Pancreas (tissue), 10 donors: ENCODE measurements at regions not wholly inside any gene's neighbourhood (a gene's known extent, or its start where the extent isn't known, plus 50 kb on each side); places are given as distances from the start of the nearest gene placed in this dataset.

Experiments used
- ATAC-seq, 4 donors: fragments of 200-7000 bp; cut with Tn5 transposase; one replicate each; pipeline versions ENCODE4 v1.8.0 to v1.9.1; 2020; ENCODE audit warnings: mild to moderate bottlenecking in 4 of 4, moderate library complexity in 4 of 4
- DNase-seq, 6 donors: peaks; one replicate each; pipeline ENCODE4 v3.0.0-alpha.2; 2020
- FAIRE-seq: peaks from 2 replicates; lab custom pipeline; 2012; peaks lifted over from hg19 to GRCh38; lab: Jason Lieb, UNC
- H3K27ac ChIP-seq, 4 donors: fragments of 200-600 bp; sonication (generic); 1 replicate in 3 of 4; 2 replicates in 1 of 4; pipeline versions ENCODE4 v1.5.0 to v1.8.0; 2020
- H3K27me3 ChIP-seq, 4 donors: fragments of 200-600 bp; one replicate each; pipeline ENCODE4 v1.8.0; 2021
- H3K36me3 ChIP-seq, 3 donors: fragments of 200-600 bp; sonication (generic) in 1 of 3; one replicate each; pipeline versions ENCODE4 v1.5.0 to v1.8.0; 2020 to 2021
- H3K4me1 ChIP-seq, 3 donors: fragments of 200-600 bp; one replicate each; pipeline ENCODE4 v1.8.0; 2021
- H3K4me3 ChIP-seq, 4 donors: fragments of 200-600 bp; sonication (generic) in 2 of 4; one replicate each; pipeline versions ENCODE4 v1.5.0 to v1.8.0; 2020 to 2021
- H3K9me3 ChIP-seq, 4 donors: fragments of 200-600 bp; one replicate each; pipeline ENCODE4 v1.8.0; 2021
- CTCF ChIP-seq, 4 donors: fragments of 200-600 bp; sonication (generic) in 3 of 4; IDR thresholded peaks; one replicate each; pipeline versions ENCODE4 v1.5.0 to v1.8.0; 2021; ENCODE audit warnings: antibody characterized with exemption in 4 of 4
- WGBS, 2 donors: extraction: QIAGEN DNeasy Blood & Tissue Kit; methylation state at CpG; one replicate each; pipeline ENCODE4 v1.1.7; 2013; 5-methylcytosine and 5-hydroxymethylcytosine counted together
- intact Hi-C, 3 donors: fragments of 100-400 bp; cut with DNase I; formaldehyde crosslinking; loops; one replicate each; pipeline versions ENCODE4 v1.11.1 to v1.14.2; 2022
- donor health status: healthy with polysubstance abuse.
- donor health status: DM: no; HTN: no; CAD: no; lungs with moderate emphysema.
- donor health status: DM: no; HTN: no; CAD: no.
- donor health status: control.
- donor health status: control.
- donor health status: Bipolar disorder and iron deficiency.
- donor health status: DM: yes; HTN: yes; CAD: no.
- donor health status: DM: no; HTN: no; CAD: no.
- donor health status: DM: no; HTN: no; CAD: no.
- donor health status: DM: yes; HTN: yes; CAD: no.

- Histone ChIP-seq H3K27ac (no peak overlapping the region), H3K27me3 (no peaks in the 10 kb centered on the region), H3K4me1 (no peaks in the 10 kb centered on the region), H3K9me3 (no peaks in the 10 kb centered on the region), H3K4me3 (no peak overlapping the region), H3K36me3 (no peaks in the 10 kb centered on the region)
- peak in 3 of 4 donors; percentile 60 to 75 (median 65) for ATAC-seq
- peak in 3 of 4 donors; percentile 13 to 39 (median 13) for TF ChIP-seq CTCF (IDR thresholded peaks at IDR 0.05)
- no peak for FAIRE-seq
- intact Hi-C loops, result no loop called here
- DNase-seq, result peak in 4 of 6 donors; percentile 5 to 45 (median 18)
- WGBS, 2 donors, result 43% methylated on average over 3 of the region's 3 CpGs
Measured at GRCh38 chr4:163048447-163048846, 118.2 kb downstream of the NAF1 start.

- no peak for ATAC-seq
- DNase-seq, result no peak
- intact Hi-C loops, result no loop called here
- Histone ChIP-seq H3K27ac (no peak overlapping the region), H3K27me3 (no peaks in the 10 kb centered on the region), H3K4me3 (no peak overlapping the region), H3K36me3 (no peaks in the 10 kb centered on the region), H3K9me3 (no peaks in the 10 kb centered on the region), H3K4me1 (no peaks in the 10 kb centered on the region)
- FAIRE-seq, result no peak
- TF ChIP-seq CTCF (IDR thresholded peaks at IDR 0.05), result no peak
- WGBS, 2 donors, result 51 to 62% methylated on average over 3 of the region's 3 CpGs
Measured at GRCh38 chr4:163042306-163042705, 124.4 kb downstream of the NAF1 start.

- H3K4me3 ChIP-seq, result no peak overlapping the region
- 84 to 87% methylated on average over 1 of the region's 1 CpG for WGBS, 2 donors
- ATAC-seq (no peak), DNase-seq (no peak), FAIRE-seq (no peak)
- no peaks in the 10 kb centered on the region for H3K36me3 ChIP-seq
- no peak for TF ChIP-seq CTCF (IDR thresholded peaks at IDR 0.05)
- no peaks in the 10 kb centered on the region for H3K27me3 ChIP-seq
- no peaks in the 10 kb centered on the region for H3K4me1 ChIP-seq
- H3K9me3 ChIP-seq, result no peaks in the 10 kb centered on the region
- intact Hi-C loops, result no loop called here
- H3K27ac ChIP-seq, result no peak overlapping the region
Measured at GRCh38 chr4:163017135-163017534, 149.6 kb downstream of the NAF1 start.

- Histone ChIP-seq H3K9me3 (no peaks in the 10 kb centered on the region), H3K4me3 (no peak overlapping the region), H3K36me3 (no peaks in the 10 kb centered on the region), H3K4me1 (no peaks in the 10 kb centered on the region), H3K27ac (no peak overlapping the region), H3K27me3 (no peaks in the 10 kb centered on the region)
- TF ChIP-seq CTCF (IDR thresholded peaks at IDR 0.05), result no peak
- intact Hi-C loops, result no loop called here
- ATAC-seq (no peak), DNase-seq (no peak), FAIRE-seq (no peak)
- WGBS, 2 donors, result 38 to 50% methylated on average over 4 of the region's 4 CpGs
Measured at GRCh38 chr4:163012816-163013215, 153.9 kb downstream of the NAF1 start.

- Histone ChIP-seq H3K4me1 (no peaks in the 10 kb centered on the region), H3K9me3 (no peaks in the 10 kb centered on the region), H3K4me3 (no peak overlapping the region), H3K27me3 (no peaks in the 10 kb centered on the region), H3K27ac (no peak overlapping the region), H3K36me3 (no peaks in the 10 kb centered on the region)
- ATAC-seq (no peak), DNase-seq (peak in 1 of 6 donors; percentile 20), FAIRE-seq (no peak)
- TF ChIP-seq CTCF (IDR thresholded peaks at IDR 0.05), result no peak
- intact Hi-C loops, result no loop called here
- WGBS, 2 donors, result 47 to 60% methylated on average over 4 of the region's 4 CpGs
Measured at GRCh38 chr4:163003979-163004378, 162.7 kb downstream of the NAF1 start.
